ENCODE measurements at regions not wholly inside any gene's neighbourhood (a gene's known extent, or its start where the extent isn't known, plus 50 kb on each side); places are given as distances from the start of the nearest gene placed in this dataset.
"Not testable (repeated sequence)": the region's sequence is repeated elsewhere in the genome, so short reads cannot be mapped to it uniquely, and the experiment has no call there.

GRCh38 chr9:63333083-63333482, 1951.9 kb downstream of the FOXD4L5 start:
- H3K36me3 ChIP-seq (ENCODE audit: control insufficient read depth in 1 of 2, insufficient read depth in 2 of 2, low read length in 2 of 2); H3K27me3 ChIP-seq (ENCODE audit: insufficient read depth, low read length); H3K9ac ChIP-seq (ENCODE audit: low read length); H2AFZ ChIP-seq (ENCODE audit: low read depth, low read length, poor library complexity, severe bottlenecking); intact Hi-C loops (cut with micrococcal nuclease); H3K9me3 ChIP-seq (ENCODE audit: control insufficient read depth in 1 of 2, insufficient read depth in 1 of 2, low read depth in 1 of 2, low read length in 2 of 2); POLR2A ChIA-PET; DNase-seq (ENCODE audit: low read depth, low spot score); H3K27ac ChIP-seq (ENCODE audit: low read depth, low read length); H3K4me1 ChIP-seq (ENCODE audit: control insufficient read depth in 1 of 2, insufficient read depth in 2 of 2, low read length in 2 of 2); H3K79me2 ChIP-seq (ENCODE audit: insufficient read depth, low read length); CTCF ChIA-PET; H3K9me2 ChIP-seq (ENCODE audit: insufficient read depth); H4K20me1 ChIP-seq (ENCODE audit: insufficient read depth); BruUV-seq (replicated peaks); H3K4me3 ChIP-seq (replicated peaks in 1 of 2; ENCODE audit: low read depth in 1 of 2, low read length in 2 of 2); H3K4me2 ChIP-seq (ENCODE audit: low read length); RAD21 ChIA-PET (ENCODE audit: low non-redundant PET in 1 of 2, low total read pairs in 2 of 2, uncharacterized antibody in 2 of 2, unreplicated experiment in 2 of 2); ATAC-seq: not testable (repeated sequence)

DNA sequence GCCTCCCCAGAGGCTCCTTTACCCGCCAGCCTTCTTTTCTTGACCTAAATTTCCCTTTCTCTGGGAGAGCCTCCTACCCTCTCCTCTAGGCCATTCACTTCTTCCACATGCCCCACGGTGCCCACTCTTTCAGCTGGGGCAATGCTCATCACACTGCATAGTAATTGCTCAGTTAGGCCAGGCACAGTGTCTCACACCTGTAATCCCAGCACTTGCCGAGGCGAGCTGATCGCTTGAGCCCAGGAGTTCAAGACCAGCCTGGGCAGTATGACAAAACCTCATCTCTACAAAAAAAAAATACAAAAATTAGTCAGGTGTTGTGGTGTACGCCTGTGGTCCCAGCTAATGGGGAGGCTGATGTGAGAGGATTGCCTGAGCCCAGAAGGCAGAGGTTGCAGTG, 1956.7 kb downstream of the FOXD4L5 start:
- H3K4me2 ChIP-seq (ENCODE audit: low read length); H3K27me3 ChIP-seq (ENCODE audit: insufficient read depth, low read length); H2AFZ ChIP-seq (ENCODE audit: low read depth, low read length, poor library complexity, severe bottlenecking); H3K27ac ChIP-seq (ENCODE audit: low read depth, low read length); BruUV-seq (replicated peaks); H3K9ac ChIP-seq (ENCODE audit: low read length); H3K9me3 ChIP-seq (ENCODE audit: control insufficient read depth in 1 of 2, insufficient read depth in 1 of 2, low read depth in 1 of 2, low read length in 2 of 2); RAD21 ChIA-PET (ENCODE audit: low non-redundant PET in 1 of 2, low total read pairs in 2 of 2, uncharacterized antibody in 2 of 2, unreplicated experiment in 2 of 2); H4K20me1 ChIP-seq (ENCODE audit: insufficient read depth); H3K36me3 ChIP-seq (ENCODE audit: control insufficient read depth in 1 of 2, insufficient read depth in 2 of 2, low read length in 2 of 2); H3K4me3 ChIP-seq (replicated peaks in 1 of 2; ENCODE audit: low read depth in 1 of 2, low read length in 2 of 2); intact Hi-C loops (cut with micrococcal nuclease); CTCF ChIA-PET; DNase-seq (ENCODE audit: low read depth, low spot score); H3K4me1 ChIP-seq (ENCODE audit: control insufficient read depth in 1 of 2, insufficient read depth in 2 of 2, low read length in 2 of 2); H3K79me2 ChIP-seq (ENCODE audit: insufficient read depth, low read length); ATAC-seq; H3K9me2 ChIP-seq (ENCODE audit: insufficient read depth); POLR2A ChIA-PET: not testable (repeated sequence)

- H3K79me2 ChIP-seq (ENCODE audit: insufficient read depth, low read length); RAD21 ChIA-PET (ENCODE audit: low non-redundant PET in 1 of 2, low total read pairs in 2 of 2, uncharacterized antibody in 2 of 2, unreplicated experiment in 2 of 2); H3K9me3 ChIP-seq (ENCODE audit: control insufficient read depth in 1 of 2, insufficient read depth in 1 of 2, low read depth in 1 of 2, low read length in 2 of 2); H4K20me1 ChIP-seq (ENCODE audit: insufficient read depth); DNase-seq (ENCODE audit: low read depth, low spot score); BruUV-seq (replicated peaks); POLR2A ChIA-PET; H3K36me3 ChIP-seq (ENCODE audit: control insufficient read depth in 1 of 2, insufficient read depth in 2 of 2, low read length in 2 of 2); H3K9ac ChIP-seq (ENCODE audit: low read length); H3K4me1 ChIP-seq (ENCODE audit: control insufficient read depth in 1 of 2, insufficient read depth in 2 of 2, low read length in 2 of 2); ATAC-seq; H3K27me3 ChIP-seq (ENCODE audit: insufficient read depth, low read length); H3K4me2 ChIP-seq (ENCODE audit: low read length); H3K4me3 ChIP-seq (replicated peaks in 1 of 2; ENCODE audit: low read depth in 1 of 2, low read length in 2 of 2); H3K9me2 ChIP-seq (ENCODE audit: insufficient read depth); H3K27ac ChIP-seq (ENCODE audit: low read depth, low read length); CTCF ChIA-PET; intact Hi-C loops (cut with micrococcal nuclease); H2AFZ ChIP-seq (ENCODE audit: low read depth, low read length, poor library complexity, severe bottlenecking): not testable (repeated sequence)
Observed at GRCh38 chr9:63327211-63327610, 1957.8 kb downstream of the FOXD4L5 start.

DNA sequence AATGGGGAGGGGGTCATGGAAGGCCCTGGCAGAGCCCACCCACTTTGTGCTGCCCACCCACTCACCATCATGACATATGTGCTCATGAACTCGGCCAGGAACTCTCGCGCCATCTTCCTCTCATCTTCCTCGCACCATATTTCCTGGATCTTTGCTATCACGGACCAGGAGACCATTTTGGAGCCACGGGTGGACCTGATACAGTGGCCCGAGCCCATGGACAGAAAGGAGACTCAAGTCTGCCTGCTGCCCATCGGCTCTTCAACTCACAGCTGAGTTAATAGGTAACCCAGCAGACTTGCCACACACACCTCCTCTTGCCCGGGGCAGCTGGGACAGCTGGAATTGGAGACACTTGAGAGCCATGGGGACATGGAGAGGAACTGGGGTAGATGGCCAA, 1958.3 kb downstream of the FOXD4L5 start:
- BruUV-seq (replicated peaks); H3K4me3 ChIP-seq (replicated peaks in 1 of 2; ENCODE audit: low read depth in 1 of 2, low read length in 2 of 2); H3K4me2 ChIP-seq (ENCODE audit: low read length); H4K20me1 ChIP-seq (ENCODE audit: insufficient read depth); H3K9me3 ChIP-seq (ENCODE audit: control insufficient read depth in 1 of 2, insufficient read depth in 1 of 2, low read depth in 1 of 2, low read length in 2 of 2); CTCF ChIA-PET; POLR2A ChIA-PET; H2AFZ ChIP-seq (ENCODE audit: low read depth, low read length, poor library complexity, severe bottlenecking); H3K36me3 ChIP-seq (ENCODE audit: control insufficient read depth in 1 of 2, insufficient read depth in 2 of 2, low read length in 2 of 2); DNase-seq (ENCODE audit: low read depth, low spot score); H3K9me2 ChIP-seq (ENCODE audit: insufficient read depth); H3K4me1 ChIP-seq (ENCODE audit: control insufficient read depth in 1 of 2, insufficient read depth in 2 of 2, low read length in 2 of 2); intact Hi-C loops (cut with micrococcal nuclease); H3K27me3 ChIP-seq (ENCODE audit: insufficient read depth, low read length); H3K9ac ChIP-seq (ENCODE audit: low read length); ATAC-seq; H3K27ac ChIP-seq (ENCODE audit: low read depth, low read length); H3K79me2 ChIP-seq (ENCODE audit: insufficient read depth, low read length); RAD21 ChIA-PET (ENCODE audit: low non-redundant PET in 1 of 2, low total read pairs in 2 of 2, uncharacterized antibody in 2 of 2, unreplicated experiment in 2 of 2): not testable (repeated sequence)

- H3K79me2 ChIP-seq (ENCODE audit: insufficient read depth, low read length); H3K9me3 ChIP-seq (ENCODE audit: control insufficient read depth in 1 of 2, insufficient read depth in 1 of 2, low read depth in 1 of 2, low read length in 2 of 2); H3K9me2 ChIP-seq (ENCODE audit: insufficient read depth); H3K27me3 ChIP-seq (ENCODE audit: insufficient read depth, low read length); H3K9ac ChIP-seq (ENCODE audit: low read length); H3K4me3 ChIP-seq (replicated peaks in 1 of 2; ENCODE audit: low read depth in 1 of 2, low read length in 2 of 2); H3K4me1 ChIP-seq (ENCODE audit: control insufficient read depth in 1 of 2, insufficient read depth in 2 of 2, low read length in 2 of 2); DNase-seq (ENCODE audit: low read depth, low spot score); H3K4me2 ChIP-seq (ENCODE audit: low read length); H3K27ac ChIP-seq (ENCODE audit: low read depth, low read length); BruUV-seq (replicated peaks); H4K20me1 ChIP-seq (ENCODE audit: insufficient read depth); intact Hi-C loops (cut with micrococcal nuclease); CTCF ChIA-PET; H3K36me3 ChIP-seq (ENCODE audit: control insufficient read depth in 1 of 2, insufficient read depth in 2 of 2, low read length in 2 of 2); H2AFZ ChIP-seq (ENCODE audit: low read depth, low read length, poor library complexity, severe bottlenecking); POLR2A ChIA-PET; ATAC-seq; RAD21 ChIA-PET (ENCODE audit: low non-redundant PET in 1 of 2, low total read pairs in 2 of 2, uncharacterized antibody in 2 of 2, unreplicated experiment in 2 of 2): not testable (repeated sequence)
Observed at GRCh38 chr9:63325696-63326095, 1959.3 kb downstream of the FOXD4L5 start.
